K562 (cell line): ENCODE measurements at regions not wholly inside any gene's neighbourhood (a gene's known extent, or its start where the extent isn't known, plus 50 kb on each side); places are given as distances from the start of the nearest gene placed in this dataset.

Experiments
- DLX4 ChIP-seq: fragments of 250-450 bp; sonication (Bioruptor Pico); IDR thresholded peaks from 2 replicates; pipeline ENCODE4 v1.6.1; 2021; ENCODE audit warnings: mild to moderate bottlenecking
- HNRNPH1 ChIP-seq: fragments of 200-400 bp; formaldehyde crosslinking; optimal IDR thresholded peaks from 2 replicates; pipeline ENCODE3; 2017; ENCODE audit warnings: low read depth, mild to moderate bottlenecking, low read length, moderate library complexity
- POU5F1 ChIP-seq: fragments of 150-350 bp; IDR thresholded peaks from 2 replicates; pipeline ENCODE4 v1.6.1; 2014; ENCODE audit warnings: borderline replicate concordance, low read length, low read depth, mild to moderate bottlenecking; ENCODE audit not compliant: partially characterized antibody
- TAF15 ChIP-seq: fragments of 200-400 bp; formaldehyde crosslinking; IDR thresholded peaks from 2 replicates; pipeline ENCODE4 v1.6.1; 2017; ENCODE audit warnings: mild to moderate bottlenecking, low read depth, low read length, moderate library complexity
- ZKSCAN3 ChIP-seq: fragments of 250-450 bp; sonication (Bioruptor Pico); IDR thresholded peaks from 2 replicates; pipeline ENCODE4 v1.4.0; 2020
- ZNF511 ChIP-seq: sonication (generic); formaldehyde crosslinking; IDR thresholded peaks from 2 replicates; pipeline ENCODE4 v1.8.0; 2022; ENCODE audit warnings: mild to moderate bottlenecking, missing genetic modification reagents
- ZNF609 ChIP-seq: sonication (generic); formaldehyde crosslinking; IDR thresholded peaks from 2 replicates; pipeline ENCODE4 v1.8.1; 2023; ENCODE audit warnings: missing genetic modification reagents, mild to moderate bottlenecking, borderline replicate concordance

- TF ChIP-seq ZNF609 (CRISPR knock-in tag) (peak; percentile 63; the same call in 1 of the 2 replicates), ZNF511 (CRISPR knock-in tag) (0 out of 2 replicates have a peak, but pooled peaks have one; percentile 76), ZKSCAN3 (CRISPR knock-in tag) (no peak), TAF15 (no peak), DLX4 (CRISPR knock-in tag) (no peak), POU5F1 (no peak), HNRNPH1 (no peak)
These were observed 98.8 kb downstream of the GGTLC2 start (continued) for GRCh38 chr22:22743128-22743760.
